Endothelial cell of umbilical vein (primary cell): ENCODE measurements at regions not wholly inside any gene's neighbourhood (a gene's known extent, or its start where the extent isn't known, plus 50 kb on each side); places are given as distances from the start of the nearest gene placed in this dataset.

Experiments used
- CTCF ChIP-seq, 2 donors: IDR thresholded peaks; 1 replicate in 1 of 2; 2 replicates in 1 of 2; pipeline ENCODE4 v1.5.1; 2011; ENCODE audit warnings: low read length in 2 of 2, mild to moderate bottlenecking in 2 of 2, moderate library complexity in 2 of 2, control low read depth in 1 of 2, inconsistent platforms in 1 of 2, low read depth in 1 of 2; ENCODE audit not compliant: insufficient read depth in 1 of 2; ENCODE audit errors: extremely low read depth in 1 of 2
- EZH2 ChIP-seq: IDR thresholded peaks from 2 replicates; pipeline ENCODE4 v1.6.1; 2012; ENCODE audit warnings: borderline replicate concordance, low read depth, mild to moderate bottlenecking, moderate library complexity, low read length, inconsistent platforms; ENCODE audit not compliant: severe bottlenecking
- FOS ChIP-seq: IDR thresholded peaks from 2 replicates; pipeline ENCODE4 v1.6.1; 2011; ENCODE audit warnings: mild to moderate bottlenecking, low read length, moderate library complexity, borderline replicate concordance; ENCODE audit not compliant: insufficient read depth
- GATA2 ChIP-seq: IDR thresholded peaks from 2 replicates; pipeline ENCODE4 v1.7.0; 2011; ENCODE audit warnings: low read depth, mild to moderate bottlenecking, moderate library complexity, mixed read lengths, low read length; ENCODE audit not compliant: insufficient read length, insufficient read depth
- MYC ChIP-seq: IDR thresholded peaks from one replicate; pipeline ENCODE4 v1.6.1; 2011; ENCODE audit warnings: mild to moderate bottlenecking, low read depth, low read length
- POLR2A ChIP-seq: IDR thresholded peaks from 2 replicates; pipeline ENCODE4 v1.6.1; 2012; ENCODE audit warnings: low read depth, mild to moderate bottlenecking, control low read depth, low read length
- POLR2AphosphoS5 ChIP-seq: IDR thresholded peaks from 2 replicates; pipeline ENCODE4 v1.6.1; 2012; ENCODE audit warnings: low read depth, mild to moderate bottlenecking, control low read depth, low read length, moderate library complexity; ENCODE audit not compliant: insufficient read depth
- TF ChIP-seq, protein P1 (sequence below): IDR thresholded peaks from 2 replicates; pipeline ENCODE4 v1.6.1; 2011; ENCODE audit not compliant: insufficient read depth, insufficient read length

- TF ChIP-seq CTCF (IDR thresholded peaks at IDR 0.05; ENCODE audit: extremely low read depth in 1 of 2, insufficient read depth in 1 of 2, low read depth in 1 of 2, low read length in 2 of 2) (no peak), POLR2AphosphoS5 (no peak), POLR2A (no peak), EZH2 (no peak), MYC (no peak), FOS (no peak), GATA2 (no peak)
- TF ChIP-seq, protein P1, sequence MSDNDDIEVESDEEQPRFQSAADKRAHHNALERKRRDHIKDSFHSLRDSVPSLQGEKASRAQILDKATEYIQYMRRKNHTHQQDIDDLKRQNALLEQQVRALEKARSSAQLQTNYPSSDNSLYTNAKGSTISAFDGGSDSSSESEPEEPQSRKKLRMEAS: no peak
Observed at GRCh38 chrY:8094429-8094828, 1182.9 kb upstream of the AMELY start.
